ENCODE measurements at regions not wholly inside any gene's neighbourhood (a gene's known extent, or its start where the extent isn't known, plus 50 kb on each side); places are given as distances from the start of the nearest gene placed in this dataset.
"Not testable (repeated sequence)": the region's sequence is repeated elsewhere in the genome, so short reads cannot be mapped to it uniquely, and the experiment has no call there.

DNA sequence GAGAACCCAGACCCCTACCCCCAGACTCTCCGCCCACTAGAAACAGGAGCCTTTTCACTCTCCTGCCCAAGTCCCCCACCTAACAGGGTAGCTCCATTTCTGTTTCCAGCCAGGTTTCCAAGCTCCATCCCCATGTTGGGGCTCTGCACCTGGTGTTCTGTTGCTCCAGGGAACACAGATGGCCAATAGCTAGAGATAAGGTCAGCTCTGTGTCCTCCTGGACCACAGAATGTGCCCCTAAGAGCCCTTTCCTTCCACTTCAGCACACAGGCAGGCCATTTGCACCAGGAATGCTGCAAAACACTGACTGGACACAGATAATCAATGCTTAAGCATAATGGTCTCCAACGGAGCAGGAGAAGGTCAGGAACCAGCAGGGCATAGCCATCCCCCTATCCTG, 159.4 kb downstream of the QRSL1 start:
- Histone ChIP-seq H3K27me3 (no peaks in the 10 kb centered on the region), H3K4me3 (ENCODE audit: low read depth, low read length) (no peak overlapping the region), H3K4me1 (no peaks in the 10 kb centered on the region), H3K36me3 (no peaks in the 10 kb centered on the region), H3K9me3 (no peaks in the 10 kb centered on the region)
- TF ChIP-seq, protein P1, sequence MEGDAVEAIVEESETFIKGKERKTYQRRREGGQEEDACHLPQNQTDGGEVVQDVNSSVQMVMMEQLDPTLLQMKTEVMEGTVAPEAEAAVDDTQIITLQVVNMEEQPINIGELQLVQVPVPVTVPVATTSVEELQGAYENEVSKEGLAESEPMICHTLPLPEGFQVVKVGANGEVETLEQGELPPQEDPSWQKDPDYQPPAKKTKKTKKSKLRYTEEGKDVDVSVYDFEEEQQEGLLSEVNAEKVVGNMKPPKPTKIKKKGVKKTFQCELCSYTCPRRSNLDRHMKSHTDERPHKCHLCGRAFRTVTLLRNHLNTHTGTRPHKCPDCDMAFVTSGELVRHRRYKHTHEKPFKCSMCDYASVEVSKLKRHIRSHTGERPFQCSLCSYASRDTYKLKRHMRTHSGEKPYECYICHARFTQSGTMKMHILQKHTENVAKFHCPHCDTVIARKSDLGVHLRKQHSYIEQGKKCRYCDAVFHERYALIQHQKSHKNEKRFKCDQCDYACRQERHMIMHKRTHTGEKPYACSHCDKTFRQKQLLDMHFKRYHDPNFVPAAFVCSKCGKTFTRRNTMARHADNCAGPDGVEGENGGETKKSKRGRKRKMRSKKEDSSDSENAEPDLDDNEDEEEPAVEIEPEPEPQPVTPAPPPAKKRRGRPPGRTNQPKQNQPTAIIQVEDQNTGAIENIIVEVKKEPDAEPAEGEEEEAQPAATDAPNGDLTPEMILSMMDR (IDR thresholded peaks at IDR 0.05; ENCODE audit: low read depth, low read length), result no peak
- peak; percentile 12 for DNase-seq

DNA sequence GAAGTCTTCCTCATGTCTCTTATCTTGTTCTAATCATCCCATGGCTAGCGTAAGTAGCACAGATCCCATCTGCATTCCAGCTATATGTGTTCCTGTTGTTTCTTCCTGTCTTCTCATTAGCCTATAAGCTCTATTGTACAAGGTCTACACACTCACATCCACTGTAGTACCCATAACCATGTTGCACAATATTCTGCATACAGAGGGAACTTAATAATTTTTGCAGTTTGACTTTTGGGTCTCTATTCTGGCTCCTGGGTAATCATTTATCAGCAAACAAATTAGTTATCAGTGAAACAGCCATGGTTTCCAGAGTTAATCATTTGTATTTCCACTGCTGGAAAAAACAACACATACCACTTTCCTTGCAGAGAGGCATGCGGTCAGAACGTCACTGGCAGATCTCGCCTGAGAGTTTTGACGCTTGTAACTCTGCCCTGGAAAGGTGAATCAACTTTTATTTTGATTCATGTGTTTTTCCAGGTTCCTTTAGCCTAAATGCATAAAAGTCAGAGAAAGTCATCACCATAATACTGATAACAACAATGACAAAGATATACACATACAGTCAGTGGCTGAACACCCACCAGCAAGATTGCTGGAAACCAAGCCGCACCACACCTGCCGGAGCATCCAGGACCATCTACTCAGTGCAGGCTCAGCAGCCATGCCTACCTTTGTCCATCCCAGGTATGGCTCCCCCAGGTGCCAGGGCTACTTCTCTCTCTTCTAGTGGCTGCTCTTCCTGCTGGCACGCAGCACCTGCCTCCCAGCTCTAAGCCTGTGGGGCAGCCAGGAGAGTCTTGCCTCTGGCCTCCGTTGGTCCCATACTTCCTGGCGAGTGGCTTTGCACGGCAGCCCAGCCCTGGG, 158.2 kb downstream of the QRSL1 start:
- H3K36me3 ChIP-seq, result no peaks in the 10 kb centered on the region
- no peak overlapping the region for H3K4me3 ChIP-seq (ENCODE audit: low read depth, low read length)
- DNase-seq, result no peak
- H3K9me3 ChIP-seq, result no peaks in the 10 kb centered on the region
- H3K27me3 ChIP-seq, result peaks cover 2% of the 10 kb centered on the region
- H3K4me1 ChIP-seq, result no peaks in the 10 kb centered on the region
- TF ChIP-seq, protein P1 (IDR thresholded peaks at IDR 0.05; ENCODE audit: low read depth, low read length), result no peak

DNA sequence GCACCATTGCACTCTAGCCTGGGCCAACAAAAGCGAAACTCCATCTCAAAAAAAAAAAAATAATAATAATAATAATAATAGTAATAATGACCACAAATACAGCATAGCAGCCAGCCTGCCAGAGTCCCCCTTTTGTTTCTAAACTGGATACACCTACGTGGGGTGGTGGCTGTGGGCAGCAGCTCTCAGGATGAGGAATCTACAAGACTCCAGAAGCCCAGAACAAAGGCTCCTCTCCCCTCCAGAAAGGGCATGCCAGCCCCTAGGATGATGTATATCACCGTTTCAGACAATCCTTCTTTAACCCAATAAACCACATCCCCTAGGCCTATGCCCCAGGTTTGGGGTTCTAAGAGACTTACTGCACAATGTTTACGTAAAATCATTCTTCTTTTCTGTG, 155.9 kb downstream of the QRSL1 start:
- Histone ChIP-seq H3K27me3 (peaks cover 3% of the 10 kb centered on the region), H3K9me3 (no peaks in the 10 kb centered on the region), H3K4me3 (ENCODE audit: low read depth, low read length) (no peak overlapping the region), H3K36me3 (no peaks in the 10 kb centered on the region), H3K4me1 (no peaks in the 10 kb centered on the region)
- TF ChIP-seq, protein P1 (IDR thresholded peaks at IDR 0.05; ENCODE audit: low read depth, low read length), result no peak
- no peak for DNase-seq

DNA sequence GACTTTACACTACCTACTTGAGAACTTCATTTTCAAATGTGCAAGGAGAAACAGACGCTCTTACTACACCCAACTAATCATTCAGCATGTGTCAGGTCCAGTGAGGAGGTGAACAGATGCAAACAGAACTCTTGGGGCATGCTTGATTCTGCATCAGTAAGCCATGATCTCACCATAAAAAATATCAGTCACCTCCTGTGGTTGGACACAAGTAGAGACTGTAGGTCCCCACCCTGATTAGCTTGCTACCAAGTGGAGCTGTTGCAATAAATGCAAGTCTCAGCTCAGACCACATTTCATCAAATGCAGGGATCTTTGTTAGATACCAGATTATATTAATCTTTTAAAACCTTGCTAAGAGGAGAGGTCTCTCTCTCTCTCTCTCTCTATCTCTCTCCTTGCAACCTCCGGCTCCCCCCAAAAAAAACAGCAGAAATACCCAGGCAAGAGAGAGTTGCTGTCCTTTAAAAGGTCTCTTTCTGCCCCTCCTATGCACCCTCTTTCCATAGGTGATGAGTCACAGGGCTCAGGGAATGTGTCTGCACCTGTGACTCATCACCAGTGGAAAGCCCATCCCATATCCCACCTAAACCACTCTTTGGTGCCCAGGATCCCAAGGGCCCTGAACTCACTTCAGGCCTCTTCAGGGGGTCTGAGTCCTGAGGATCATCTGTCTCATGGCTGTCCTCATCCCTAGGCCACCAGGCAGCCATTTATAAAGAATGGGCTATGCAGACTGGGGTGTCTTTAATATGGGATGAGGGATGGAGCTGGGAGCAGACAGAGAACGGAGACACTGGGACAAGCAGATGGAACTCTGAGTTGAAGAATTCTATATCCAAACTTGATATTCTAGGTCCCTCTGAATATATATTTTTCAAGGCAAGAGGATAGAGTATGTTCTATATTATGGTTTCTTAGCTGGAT, 154.5 kb downstream of the QRSL1 start:
- Histone ChIP-seq H3K27me3 (peaks cover 3% of the 10 kb centered on the region), H3K9me3 (no peaks in the 10 kb centered on the region), H3K36me3 (no peaks in the 10 kb centered on the region), H3K4me1 (no peaks in the 10 kb centered on the region), H3K4me3 (ENCODE audit: low read depth, low read length) (no peak overlapping the region)
- TF ChIP-seq, protein P1 (IDR thresholded peaks at IDR 0.05; ENCODE audit: low read depth, low read length), result no peak
- DNase-seq, result no peak

DNA sequence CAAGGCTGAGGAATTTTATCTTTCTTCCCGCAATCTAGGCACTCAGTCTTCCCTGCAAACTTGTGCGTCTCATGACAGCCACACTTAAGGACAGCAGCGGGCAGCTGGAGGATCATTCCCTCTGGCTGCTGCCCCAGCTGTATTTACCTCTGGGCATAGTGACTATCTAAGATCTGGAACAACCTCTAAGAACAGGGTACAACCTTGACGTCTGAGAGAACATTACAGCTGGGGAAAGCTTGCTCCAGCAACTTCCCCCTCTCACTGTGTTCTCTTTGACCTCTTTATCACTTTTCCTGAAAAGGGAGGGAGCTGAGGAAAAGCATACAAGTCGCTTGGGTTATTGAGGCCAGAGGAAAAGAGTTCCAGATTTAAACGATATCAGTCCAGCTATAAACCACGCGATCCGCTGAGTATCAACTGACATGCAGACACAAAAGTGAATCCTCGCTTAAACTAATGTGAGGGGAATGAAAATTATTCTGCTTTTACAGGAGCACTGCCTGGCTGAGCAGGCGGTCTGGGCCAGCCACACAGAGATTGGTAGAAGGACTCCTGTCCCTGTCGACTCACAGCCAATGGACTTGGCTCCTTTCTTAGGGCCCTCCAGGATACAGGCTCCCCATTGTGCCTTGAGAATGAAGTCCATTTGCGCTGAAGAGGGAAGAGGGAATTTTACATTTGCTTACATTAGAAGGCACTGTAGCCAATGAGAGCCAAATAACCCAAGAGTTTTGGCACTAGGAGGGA, 153.3 kb downstream of the QRSL1 start:
- no peaks in the 10 kb centered on the region for H3K36me3 ChIP-seq
- TF ChIP-seq, protein P1 (IDR thresholded peaks at IDR 0.05; ENCODE audit: low read depth, low read length), result no peak
- H3K4me1 ChIP-seq, result no peaks in the 10 kb centered on the region
- DNase-seq, result no peak
- H3K9me3 ChIP-seq, result no peaks in the 10 kb centered on the region
- peaks cover 3% of the 10 kb centered on the region for H3K27me3 ChIP-seq
- H3K4me3 ChIP-seq (ENCODE audit: low read depth, low read length), result no peak overlapping the region

DNA sequence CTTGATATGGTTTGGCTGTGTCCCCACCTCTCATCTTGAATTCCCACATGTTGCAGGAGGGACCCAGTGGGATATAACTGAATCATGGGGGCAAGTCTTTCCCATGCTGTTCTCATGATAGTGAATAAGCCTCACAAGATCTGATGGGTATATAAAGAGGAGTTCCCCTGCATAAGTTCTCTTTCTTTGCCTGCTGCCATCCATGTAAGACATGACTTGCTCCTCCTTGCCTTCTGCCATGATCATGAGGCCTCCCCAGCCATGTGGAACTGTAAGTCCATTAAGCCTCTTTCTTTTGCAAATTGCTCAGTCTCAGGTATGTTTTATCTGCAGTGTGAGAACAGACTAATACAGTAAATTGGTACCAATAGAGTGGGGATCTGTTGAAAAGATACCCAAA, 150.2 kb downstream of the QRSL1 start:
- not testable (repeated sequence) for H3K4me3 ChIP-seq (ENCODE audit: low read depth, low read length); H3K36me3 ChIP-seq; H3K9me3 ChIP-seq; H3K4me1 ChIP-seq; DNase-seq
- H3K27me3 ChIP-seq, result peaks cover 15% of the 10 kb centered on the region

Data from BE2C (cell line).